ENCODE measurements at regions not wholly inside any gene's neighbourhood (a gene's known extent, or its start where the extent isn't known, plus 50 kb on each side); places are given as distances from the start of the nearest gene placed in this dataset.
"Not testable (repeated sequence)": the region's sequence is repeated elsewhere in the genome, so short reads cannot be mapped to it uniquely, and the experiment has no call there.

GRCh38 chr17:79560527-79560926 lies 50.3 kb downstream of the RBFOX3 start:
- no peak for DNase-seq (ENCODE audit: low spot score)

GRCh38 chr17:79559111-79559887 lies 51.6 kb downstream of the RBFOX3 start:
- DNase-seq (ENCODE audit: low spot score), result no peak

DNA sequence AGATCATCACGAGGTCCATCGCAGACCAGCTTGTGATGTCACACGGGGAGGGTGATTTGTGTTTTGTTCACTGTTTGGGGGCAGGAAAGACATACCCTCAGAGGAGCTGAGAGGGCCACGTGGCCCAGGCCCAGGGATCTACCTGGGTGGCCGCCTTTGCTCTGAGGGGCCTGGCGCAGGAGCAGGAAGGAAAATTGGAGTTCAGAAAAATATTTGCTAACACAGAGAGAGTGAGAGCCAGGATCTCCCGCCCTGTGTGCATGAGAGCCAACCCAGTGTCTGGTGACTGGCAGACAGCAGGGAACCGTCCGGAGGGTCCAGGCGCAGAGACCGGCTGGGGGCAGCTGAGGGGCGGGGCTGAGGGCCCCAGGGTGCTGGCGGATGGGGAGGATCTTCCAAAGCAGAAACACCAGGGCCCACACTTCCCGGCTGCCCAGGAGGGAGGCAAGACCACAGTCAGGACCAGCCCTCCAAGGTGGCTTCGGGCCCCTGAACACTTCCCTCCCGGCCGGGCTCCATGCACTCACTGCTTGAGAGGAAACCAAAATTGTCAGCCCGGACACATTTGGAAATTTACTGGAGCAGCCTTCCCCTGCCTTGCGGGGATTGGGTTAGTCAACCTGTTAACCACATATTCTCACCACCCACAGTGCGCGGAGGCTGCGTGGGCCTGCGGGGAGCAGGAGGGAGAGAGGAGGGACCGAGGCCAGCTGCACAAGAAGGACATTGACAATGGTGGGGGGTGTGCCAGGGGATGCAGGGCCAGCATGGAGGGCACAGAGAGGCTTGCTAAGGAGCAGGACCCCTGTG lies 52.6 kb downstream of the RBFOX3 start:
- no peak for DNase-seq (ENCODE audit: low spot score)

GRCh38 chr17:79557276-79558090 lies 53.4 kb downstream of the RBFOX3 start:
- DNase-seq (ENCODE audit: low spot score), result no peak

GRCh38 chr17:79556271-79556670 lies 54.6 kb downstream of the RBFOX3 start:
- no peak for DNase-seq (ENCODE audit: low spot score)

DNA sequence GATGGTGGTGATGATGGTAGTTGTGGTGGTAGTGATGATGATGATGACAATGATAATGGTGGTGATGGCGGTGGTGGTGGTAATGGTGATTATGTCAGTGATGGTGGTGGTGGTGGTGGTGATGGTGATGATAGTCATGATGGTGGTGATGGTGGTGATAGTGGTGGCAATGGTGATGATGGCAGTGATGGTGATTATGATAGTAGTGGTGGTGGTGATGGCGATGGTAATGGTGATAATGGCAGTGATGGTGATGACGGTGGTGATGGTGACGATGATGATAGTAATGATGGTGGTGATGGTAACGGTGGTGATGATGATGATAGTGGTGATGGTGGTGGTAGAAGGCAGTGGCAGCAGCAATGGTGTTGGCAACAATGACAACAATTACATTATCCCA lies 55.3 kb downstream of the RBFOX3 start:
- no peak for DNase-seq (ENCODE audit: low spot score)

DNA sequence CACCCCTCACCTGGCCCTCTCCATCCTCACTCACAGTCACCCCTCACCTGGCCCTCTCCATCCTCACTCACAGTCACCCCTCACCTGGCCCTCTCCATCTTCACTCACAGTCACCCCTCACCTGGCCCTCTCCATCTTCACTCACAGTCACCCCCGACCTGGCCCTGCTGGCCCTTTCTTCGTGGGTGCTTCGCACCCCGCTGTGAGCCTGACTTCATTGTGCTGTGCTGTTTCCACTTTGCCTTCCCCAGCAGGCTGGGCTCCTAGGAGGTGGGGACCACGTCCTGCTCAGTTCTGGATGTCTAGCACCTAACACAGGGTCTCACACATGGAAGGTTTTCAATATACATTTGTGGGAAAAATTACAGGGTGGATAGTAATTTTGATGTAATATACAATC lies 56.5 kb downstream of the RBFOX3 start:
- DNase-seq (ENCODE audit: low spot score), result not testable (repeated sequence)

- DNase-seq (ENCODE audit: low spot score), result no peak
Observed at GRCh38 chr17:79552824-79553223, 58.0 kb downstream of the RBFOX3 start.

DNA sequence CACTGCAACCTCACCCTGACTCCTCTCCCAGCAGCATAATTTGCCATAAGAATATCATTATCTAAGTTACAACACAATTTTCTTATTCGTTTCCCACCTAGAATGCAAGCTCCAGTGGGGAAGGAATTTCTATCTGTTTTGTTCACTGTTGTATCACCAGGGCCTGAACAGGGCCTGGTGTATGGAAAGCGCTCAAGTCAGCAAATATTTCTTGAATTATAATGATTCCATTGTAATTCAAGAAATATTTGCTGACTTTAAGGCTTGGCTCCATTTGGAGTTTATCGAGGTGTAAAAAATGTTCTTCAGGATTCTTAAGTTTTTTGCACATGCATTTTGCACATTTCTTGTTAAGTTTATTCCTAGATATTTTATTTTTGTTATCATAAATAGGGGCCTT lies 58.4 kb downstream of the RBFOX3 start:
- DNase-seq (ENCODE audit: low spot score), result no peak

- DNase-seq (ENCODE audit: low spot score), result no peak
Observed at GRCh38 chr17:79549141-79549915, 61.5 kb downstream of the RBFOX3 start.

GRCh38 chr17:79548116-79548515 lies 62.7 kb downstream of the RBFOX3 start:
- DNase-seq (ENCODE audit: low spot score), result no peak

GRCh38 chr17:79547586-79547985 lies 63.3 kb downstream of the RBFOX3 start:
- no peak for DNase-seq (ENCODE audit: low spot score)

DNA sequence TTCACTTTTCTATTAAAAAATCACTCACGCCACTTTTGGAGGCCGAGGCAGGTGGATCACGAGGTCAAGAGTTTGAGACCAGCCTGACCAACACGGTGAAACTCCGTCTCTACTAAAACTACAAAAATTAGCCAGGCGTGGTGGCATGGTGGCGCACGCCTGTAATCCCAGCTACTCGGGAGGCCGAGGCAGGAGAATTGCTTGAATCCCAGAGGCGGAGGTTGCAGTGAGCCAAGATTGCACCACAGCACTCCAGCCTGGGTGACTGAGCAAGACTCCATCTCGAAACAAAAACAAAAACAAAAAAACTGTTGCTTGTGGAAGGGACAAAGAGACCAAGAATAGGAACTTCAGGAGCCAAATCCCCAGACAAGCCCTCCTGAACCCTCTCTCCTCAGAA lies 63.7 kb downstream of the RBFOX3 start:
- DNase-seq (ENCODE audit: low spot score), result not testable (repeated sequence)

DNA sequence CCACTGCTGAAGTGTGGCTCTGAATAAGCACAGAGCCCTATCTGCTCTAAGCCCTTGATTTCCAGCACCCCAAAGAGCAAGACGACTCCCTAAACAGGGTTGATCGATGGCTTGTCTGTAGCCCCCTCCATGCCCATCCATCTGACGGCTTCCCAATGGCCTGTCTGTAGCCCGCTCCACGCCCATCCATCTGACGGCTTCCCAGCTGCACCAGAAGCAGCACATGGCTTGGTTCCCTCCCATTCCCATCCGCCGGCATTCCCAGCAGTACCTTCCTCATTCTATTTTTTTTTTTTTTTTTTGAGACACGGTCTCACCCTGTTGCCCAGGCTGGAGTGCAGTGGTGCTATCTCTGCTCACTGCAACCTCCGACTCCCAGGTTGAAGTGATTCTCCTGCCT lies 64.5 kb downstream of the RBFOX3 start:
- DNase-seq (ENCODE audit: low spot score), result no peak

GRCh38 chr17:79545251-79546005 lies 65.4 kb downstream of the RBFOX3 start:
- DNase-seq (ENCODE audit: low spot score), result no peak

DNA sequence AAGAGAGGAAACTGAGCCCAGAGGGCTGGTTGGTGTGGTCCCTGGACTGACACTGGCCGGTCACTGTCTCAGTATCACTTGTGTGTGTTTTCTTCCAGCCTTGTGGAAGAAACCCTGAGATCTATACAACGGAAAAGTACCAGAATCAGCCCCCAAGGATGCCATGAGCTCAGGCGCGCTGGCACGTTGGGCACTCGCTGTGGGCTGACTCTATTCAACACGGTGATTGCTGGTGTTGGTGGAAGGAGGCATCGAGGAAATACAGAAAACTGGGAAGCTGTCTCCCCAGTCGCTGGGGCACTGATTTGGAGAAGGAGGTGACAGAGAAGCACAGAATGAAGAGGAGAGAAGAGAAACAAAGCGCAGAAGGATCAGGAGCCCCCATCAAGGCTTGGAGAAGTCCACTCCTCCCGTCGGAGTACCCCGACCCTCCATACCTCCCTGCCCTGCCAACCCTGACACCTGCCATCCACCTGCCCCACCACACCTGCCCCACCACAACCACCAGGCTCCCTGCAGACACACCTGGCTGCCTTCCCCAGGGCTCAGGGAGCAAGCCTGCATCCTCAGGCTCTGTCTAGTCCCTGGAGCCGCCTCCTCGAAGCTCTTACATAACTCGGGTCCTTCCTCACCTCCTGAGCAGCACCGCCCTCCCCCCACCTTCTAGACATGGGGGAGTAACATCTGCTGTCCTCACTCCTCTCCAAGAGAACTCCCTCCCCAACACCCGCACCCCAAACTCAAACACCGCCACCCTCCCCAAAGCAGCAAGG lies 66.5 kb downstream of the RBFOX3 start:
- no peak for DNase-seq (ENCODE audit: low spot score)

GRCh38 chr17:79543531-79543930 lies 67.3 kb downstream of the RBFOX3 start:
- no peak for DNase-seq (ENCODE audit: low spot score)

DNA sequence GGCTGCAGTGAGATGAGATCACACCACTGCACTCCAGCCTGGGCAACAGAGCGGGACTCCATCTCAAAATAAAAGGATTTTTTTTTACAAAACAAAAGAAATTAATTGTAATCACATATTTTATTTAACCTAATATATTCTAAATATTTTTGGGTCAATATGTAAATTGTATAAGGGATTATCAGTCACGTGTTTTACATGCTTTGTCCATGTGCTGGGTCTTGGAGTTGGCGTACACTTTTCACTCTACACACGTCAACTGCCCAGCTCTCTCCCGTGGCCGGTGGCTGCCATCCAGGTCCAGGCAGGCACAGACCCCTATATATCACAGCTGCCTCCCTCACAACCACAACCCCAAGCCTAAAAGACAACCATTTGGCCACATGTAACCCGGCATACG lies 68.1 kb downstream of the RBFOX3 start:
- DNase-seq (ENCODE audit: low spot score), result no peak

DNA sequence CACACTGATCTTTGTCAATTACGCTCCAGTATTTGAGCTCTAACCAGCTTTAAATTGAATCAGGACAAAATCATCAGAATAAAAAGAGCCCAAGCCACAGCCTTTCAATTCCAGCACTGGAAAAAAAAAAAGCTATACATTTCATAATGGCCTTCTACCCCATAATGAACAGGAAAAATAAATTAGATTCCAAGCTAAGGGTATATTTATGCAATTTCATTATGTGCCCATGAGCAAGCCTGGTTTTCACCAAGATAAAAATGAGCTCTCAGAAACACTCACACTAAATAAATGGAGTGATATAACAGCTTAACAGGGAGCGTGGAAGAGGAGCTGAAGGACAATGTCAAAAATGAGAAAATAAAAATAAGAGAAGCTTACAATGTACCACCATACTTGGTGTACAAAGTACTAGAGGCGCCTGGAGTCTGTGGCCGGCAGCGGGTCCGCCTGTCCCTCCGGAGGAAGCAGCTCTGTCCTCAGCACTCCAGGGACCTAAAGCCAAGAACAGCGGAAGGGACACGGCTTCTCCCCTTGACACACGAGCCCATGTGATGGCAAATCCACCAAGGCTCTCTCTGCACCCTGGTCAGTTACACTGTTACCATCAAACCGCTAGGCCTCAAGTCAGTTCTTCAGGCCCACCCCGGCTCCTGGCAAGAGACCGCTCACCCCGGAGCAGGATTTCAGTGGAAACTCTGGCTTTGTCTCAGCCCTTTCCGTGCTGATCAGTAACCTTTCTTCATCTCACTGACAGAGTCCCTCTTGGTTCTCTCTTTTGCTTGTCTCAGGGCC lies 69.6 kb downstream of the RBFOX3 start:
- no peak for DNase-seq (ENCODE audit: low spot score)
